ENCODE measurements at regions not wholly inside any gene's neighbourhood (a gene's known extent, or its start where the extent isn't known, plus 50 kb on each side); places are given as distances from the start of the nearest gene placed in this dataset.
A peak's percentile ranks its signal among the peaks of the same experiment; 100 is the strongest.

- no peaks in the 10 kb centered on the region for H3K36me3 ChIP-seq (ENCODE audit: low read depth)
- no peaks in the 10 kb centered on the region for H3K9me3 ChIP-seq (ENCODE audit: severe bottlenecking)
- DNase-seq (ENCODE audit: low spot score), result no peak
These were observed 56.2 kb upstream of the BEGAIN start for GRCh38 chr14:100643426-100643825.

GRCh38 chr14:100644383-100644782, 57.2 kb upstream of the BEGAIN start:
- Histone ChIP-seq H3K4me1 (ENCODE audit: insufficient read depth, poor library complexity, severe bottlenecking) (no peaks in the 10 kb centered on the region), H3K36me3 (ENCODE audit: low read depth) (no peaks in the 10 kb centered on the region), H3K9me3 (ENCODE audit: severe bottlenecking) (no peaks in the 10 kb centered on the region), H3K4me3 (ENCODE audit: severe bottlenecking) (no peak overlapping the region), H3K27me3 (ENCODE audit: insufficient read depth, poor library complexity, severe bottlenecking) (no peaks in the 10 kb centered on the region), H3K27ac (ENCODE audit: poor library complexity, severe bottlenecking) (no peak overlapping the region)
- no peak for TF ChIP-seq CTCF (IDR thresholded peaks at IDR 0.05; ENCODE audit: poor library complexity, severe bottlenecking)
- ATAC-seq (ENCODE audit: low read depth) (no peak), DNase-seq (ENCODE audit: low spot score) (no peak)

More at GRCh38 chr14:100643426-100643825, 56.2 kb upstream of the BEGAIN start:
- no peak overlapping the region for H3K27ac ChIP-seq (ENCODE audit: poor library complexity, severe bottlenecking)
- no peak for ATAC-seq (ENCODE audit: low read depth)
- no peak overlapping the region for H3K4me3 ChIP-seq (ENCODE audit: severe bottlenecking)
- no peaks in the 10 kb centered on the region for H3K27me3 ChIP-seq (ENCODE audit: insufficient read depth, poor library complexity, severe bottlenecking)
- TF ChIP-seq CTCF (IDR thresholded peaks at IDR 0.05; ENCODE audit: poor library complexity, severe bottlenecking), result no peak
- no peaks in the 10 kb centered on the region for H3K4me1 ChIP-seq (ENCODE audit: insufficient read depth, poor library complexity, severe bottlenecking)

GRCh38 chr14:100644784-100645183, 57.6 kb upstream of the BEGAIN start:
- H3K27ac ChIP-seq (ENCODE audit: poor library complexity, severe bottlenecking), result no peak overlapping the region
- no peak overlapping the region for H3K4me3 ChIP-seq (ENCODE audit: severe bottlenecking)
- ATAC-seq (ENCODE audit: low read depth) (no peak), DNase-seq (ENCODE audit: low spot score) (no peak)
- no peaks in the 10 kb centered on the region for H3K4me1 ChIP-seq (ENCODE audit: insufficient read depth, poor library complexity, severe bottlenecking)
- no peak for TF ChIP-seq CTCF (IDR thresholded peaks at IDR 0.05; ENCODE audit: poor library complexity, severe bottlenecking)
- H3K36me3 ChIP-seq (ENCODE audit: low read depth), result no peaks in the 10 kb centered on the region
- H3K27me3 ChIP-seq (ENCODE audit: insufficient read depth, poor library complexity, severe bottlenecking), result no peaks in the 10 kb centered on the region
- no peaks in the 10 kb centered on the region for H3K9me3 ChIP-seq (ENCODE audit: severe bottlenecking)

- Histone ChIP-seq H3K36me3 (ENCODE audit: low read depth) (no peaks in the 10 kb centered on the region), H3K27ac (ENCODE audit: poor library complexity, severe bottlenecking) (no peak overlapping the region), H3K27me3 (ENCODE audit: insufficient read depth, poor library complexity, severe bottlenecking) (no peaks in the 10 kb centered on the region), H3K9me3 (ENCODE audit: severe bottlenecking) (no peaks in the 10 kb centered on the region), H3K4me3 (ENCODE audit: severe bottlenecking) (no peak overlapping the region), H3K4me1 (ENCODE audit: insufficient read depth, poor library complexity, severe bottlenecking) (no peaks in the 10 kb centered on the region)
- peak; percentile 90 for DNase-seq (ENCODE audit: low spot score)
- peak; percentile 91 for ATAC-seq (ENCODE audit: low read depth)
- peak; percentile 87 for TF ChIP-seq CTCF (IDR thresholded peaks at IDR 0.05; ENCODE audit: poor library complexity, severe bottlenecking)
These were observed 58.2 kb upstream of the BEGAIN start for GRCh38 chr14:100645196-100645981.

GRCh38 chr14:100645982-100646314, 58.7 kb upstream of the BEGAIN start:
- TF ChIP-seq CTCF (IDR thresholded peaks at IDR 0.05; ENCODE audit: poor library complexity, severe bottlenecking), result peak; percentile 58
- ATAC-seq (ENCODE audit: low read depth) (no peak), DNase-seq (ENCODE audit: low spot score) (no peak)
- Histone ChIP-seq H3K4me3 (ENCODE audit: severe bottlenecking) (no peak overlapping the region), H3K36me3 (ENCODE audit: low read depth) (no peaks in the 10 kb centered on the region), H3K27ac (ENCODE audit: poor library complexity, severe bottlenecking) (no peak overlapping the region), H3K27me3 (ENCODE audit: insufficient read depth, poor library complexity, severe bottlenecking) (no peaks in the 10 kb centered on the region), H3K4me1 (ENCODE audit: insufficient read depth, poor library complexity, severe bottlenecking) (no peaks in the 10 kb centered on the region), H3K9me3 (ENCODE audit: severe bottlenecking) (no peaks in the 10 kb centered on the region)
